Fibroblast of skin of right quadriceps (primary cell): ENCODE measurements at regions not wholly inside any gene's neighbourhood (a gene's known extent, or its start where the extent isn't known, plus 50 kb on each side); places are given as distances from the start of the nearest gene placed in this dataset.
A peak's percentile ranks its signal among the peaks of the same experiment; 100 is the strongest.
"Not testable (repeated sequence)": the region's sequence is repeated elsewhere in the genome, so short reads cannot be mapped to it uniquely, and the experiment has no call there.

Experiments
- DNase-seq: peaks from one replicate; pipeline ENCODE4 v3.0.0-alpha.2; 2013

DNA sequence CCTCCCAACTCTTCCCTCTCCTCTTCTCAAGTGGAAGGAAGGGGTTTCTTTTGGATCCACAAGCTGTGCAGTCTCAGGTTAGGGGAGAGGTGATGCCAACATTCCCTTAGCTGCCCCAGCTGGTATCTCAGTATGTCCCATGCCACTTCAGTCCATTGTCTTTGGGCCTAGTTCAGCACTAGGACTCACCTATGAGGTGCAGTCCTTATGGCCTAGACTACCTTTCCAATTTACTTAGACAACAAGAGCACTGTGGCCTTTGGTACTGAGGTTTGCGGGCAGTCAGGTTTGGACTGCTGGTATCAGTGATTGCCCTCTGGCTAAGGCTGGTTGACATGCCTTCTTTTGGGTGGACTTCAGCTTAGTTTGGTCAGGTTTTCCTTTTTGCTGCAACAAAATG is 159.9 kb downstream of the POTEH start:
- DNase-seq = not testable (repeated sequence)

DNA sequence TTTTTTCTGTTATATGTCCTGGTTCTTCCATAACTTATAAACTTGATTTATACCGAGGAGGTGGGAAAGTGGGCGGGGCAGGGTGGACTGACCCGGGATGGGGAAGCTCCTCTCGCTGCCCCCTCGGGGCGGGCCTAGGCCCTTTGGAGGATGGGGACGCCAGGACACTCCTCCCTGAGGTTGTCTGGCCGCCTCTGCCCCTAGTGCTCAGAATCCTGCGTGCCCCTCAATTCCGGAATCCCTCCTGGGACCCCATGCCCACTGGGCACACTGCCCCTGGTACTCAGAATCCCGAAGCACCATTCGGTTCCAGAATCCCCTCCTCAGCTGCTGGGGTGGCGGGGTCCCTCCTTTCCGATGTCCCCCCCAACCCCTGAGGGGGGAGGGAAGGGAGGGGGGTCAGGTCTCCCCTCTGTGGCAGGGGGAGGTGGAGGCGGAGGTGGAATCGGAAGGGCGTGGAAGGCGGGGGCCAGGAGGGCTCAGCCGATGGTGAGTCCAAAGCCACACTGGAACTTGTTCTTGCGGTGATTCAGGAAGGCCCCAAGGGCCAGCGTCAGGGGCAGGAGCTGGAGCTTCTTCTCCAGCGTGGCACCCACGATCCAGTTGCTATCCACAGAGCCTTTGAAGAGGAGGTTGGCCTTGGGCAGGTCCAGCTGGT is 164.0 kb downstream of the POTEH start:
- not testable (repeated sequence) for DNase-seq

DNA sequence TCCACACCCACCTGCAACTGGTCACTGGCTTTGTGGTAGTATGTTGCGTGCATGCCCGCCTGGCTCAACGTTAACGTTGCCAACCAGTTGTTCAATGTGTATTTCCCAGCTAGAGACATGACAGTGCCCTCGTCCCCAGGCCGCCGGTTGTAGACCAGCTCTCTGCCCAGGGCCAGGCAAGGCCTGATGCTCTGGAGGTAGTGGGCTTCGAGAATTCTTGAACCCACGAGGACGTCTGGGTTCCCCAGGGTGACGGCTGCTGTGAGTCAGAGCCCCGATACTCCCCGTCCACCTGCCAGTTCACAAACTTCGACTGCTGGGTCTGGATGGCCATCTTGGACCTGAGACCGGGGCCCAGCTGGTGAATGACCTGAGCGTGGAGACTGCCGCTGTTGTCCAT is 164.6 kb downstream of the POTEH start:
- peak; percentile 0 for DNase-seq

DNA sequence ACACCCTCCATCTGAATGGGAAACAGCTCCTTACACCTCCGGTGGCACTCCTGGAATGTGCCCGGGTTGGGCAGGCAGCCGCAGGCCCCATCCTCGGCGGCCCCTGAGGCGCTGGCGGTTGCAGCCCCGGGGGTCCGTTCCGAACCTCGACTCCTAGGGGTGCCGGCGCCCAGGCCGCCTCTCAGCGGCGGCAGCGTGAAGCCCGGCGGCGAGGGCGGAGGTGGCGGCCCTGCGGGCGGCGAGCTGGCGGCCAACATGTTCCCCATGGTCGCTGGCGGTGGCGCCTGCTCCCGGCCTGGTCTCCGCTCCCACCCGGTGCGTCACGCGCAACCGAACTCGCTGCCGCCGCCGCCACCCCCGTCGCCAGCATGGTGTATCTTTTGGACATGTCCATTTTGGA is 165.2 kb downstream of the POTEH start:
- not testable (repeated sequence) for DNase-seq

DNA sequence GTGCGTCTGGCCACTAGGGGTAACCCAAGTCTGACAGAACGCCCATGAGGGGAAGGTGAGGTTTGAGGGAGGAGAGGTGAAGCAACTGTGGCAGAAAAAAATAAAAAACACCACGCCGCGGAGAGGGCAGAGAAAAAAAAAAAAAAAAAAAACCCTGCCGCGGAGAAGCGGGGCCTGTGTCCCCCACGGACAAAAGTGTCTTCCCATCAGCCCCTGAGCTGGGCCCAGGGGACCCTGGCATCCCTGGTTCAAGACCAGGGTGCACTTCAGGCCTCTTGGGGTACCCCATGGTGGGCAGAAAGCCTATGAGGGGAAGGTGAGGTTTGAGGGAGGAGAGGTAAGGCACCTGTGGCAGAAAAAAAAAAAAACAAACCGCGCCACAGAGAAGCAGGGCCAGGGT is 191.1 kb downstream of the POTEH start:
- DNase-seq = not testable (repeated sequence)

DNA sequence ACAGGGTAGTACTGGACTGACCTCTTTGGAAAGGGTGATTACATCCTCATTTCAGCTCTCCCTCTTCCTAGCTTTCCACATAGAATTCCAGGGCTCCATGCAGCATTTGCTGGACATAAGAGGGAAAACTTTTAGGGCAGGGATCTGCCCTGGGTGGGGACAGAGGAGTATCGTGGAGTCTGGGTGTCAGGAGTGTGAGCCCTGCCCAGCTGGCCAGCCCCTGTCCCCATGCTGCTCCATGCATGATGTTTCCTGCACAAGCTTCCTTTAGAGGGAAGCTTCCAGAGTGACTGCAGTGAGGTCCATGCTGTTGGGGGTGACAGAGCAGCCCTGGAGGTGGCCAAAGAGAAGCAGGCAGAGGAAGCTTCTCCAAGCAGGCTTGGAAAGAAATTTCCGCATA is 214.5 kb downstream of the POTEH start:
- DNase-seq = not testable (repeated sequence)

DNA sequence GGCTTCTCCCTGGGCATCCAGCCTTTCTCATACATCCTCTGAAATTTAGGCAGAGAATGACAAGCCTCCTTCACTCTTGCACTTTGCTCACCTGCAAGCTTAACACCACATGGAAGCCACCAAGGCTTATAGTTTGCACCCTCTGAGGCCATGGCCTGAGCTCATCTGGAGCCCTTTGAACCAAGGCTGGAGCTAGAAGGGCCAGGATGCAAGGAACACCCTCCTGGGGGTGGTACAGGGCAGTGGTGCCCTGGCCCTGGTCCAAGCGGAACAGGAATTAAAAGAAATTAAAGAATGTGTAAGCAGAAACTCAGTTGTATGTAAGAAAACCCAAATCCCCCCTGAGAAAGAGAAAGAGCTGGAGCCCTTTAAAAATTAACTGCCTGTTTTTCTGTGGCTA is 221.9 kb downstream of the POTEH start:
- DNase-seq = not testable (repeated sequence)

DNA sequence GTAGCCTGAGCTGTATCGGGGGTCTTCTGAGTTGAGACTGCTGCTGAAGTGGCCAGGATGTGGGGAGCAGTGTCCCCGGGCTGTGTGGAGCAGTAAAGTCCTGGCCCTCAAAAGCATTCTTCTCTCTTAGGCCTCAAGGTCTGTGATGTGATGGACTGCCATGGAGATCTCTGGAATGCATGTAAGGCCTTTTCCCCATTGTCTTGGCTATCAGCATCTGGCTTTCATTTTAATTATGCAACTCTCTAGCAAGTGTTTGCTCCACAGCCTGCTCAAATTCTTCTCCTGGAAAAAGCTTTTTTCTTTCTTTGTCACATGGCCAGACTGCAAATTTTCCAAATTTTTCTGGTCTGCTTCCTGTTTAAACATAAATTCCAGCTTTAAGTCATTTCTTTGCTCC is 229.3 kb downstream of the POTEH start:
- DNase-seq = not testable (repeated sequence)

DNA sequence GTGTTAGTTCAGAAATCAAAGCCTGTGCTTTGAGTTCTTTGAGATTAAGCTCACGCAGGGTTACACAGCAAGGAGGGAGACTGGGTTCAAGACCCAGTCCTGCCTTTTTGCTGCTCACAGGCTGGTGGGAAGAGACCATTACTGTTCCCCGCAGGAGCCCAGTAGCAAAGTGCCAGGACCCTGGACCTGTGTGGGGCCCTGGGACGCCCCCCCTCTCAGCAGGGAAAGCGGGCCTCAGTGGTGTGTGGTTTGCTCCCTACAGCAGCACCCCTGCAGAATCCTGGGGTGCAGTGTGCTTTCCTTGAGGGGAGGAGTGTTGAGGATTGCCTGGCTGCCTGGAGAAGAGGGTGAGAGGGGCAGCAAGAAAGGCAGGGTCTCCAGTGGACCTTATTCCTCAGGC is 231.1 kb downstream of the POTEH start:
- DNase-seq = not testable (repeated sequence)

DNA sequence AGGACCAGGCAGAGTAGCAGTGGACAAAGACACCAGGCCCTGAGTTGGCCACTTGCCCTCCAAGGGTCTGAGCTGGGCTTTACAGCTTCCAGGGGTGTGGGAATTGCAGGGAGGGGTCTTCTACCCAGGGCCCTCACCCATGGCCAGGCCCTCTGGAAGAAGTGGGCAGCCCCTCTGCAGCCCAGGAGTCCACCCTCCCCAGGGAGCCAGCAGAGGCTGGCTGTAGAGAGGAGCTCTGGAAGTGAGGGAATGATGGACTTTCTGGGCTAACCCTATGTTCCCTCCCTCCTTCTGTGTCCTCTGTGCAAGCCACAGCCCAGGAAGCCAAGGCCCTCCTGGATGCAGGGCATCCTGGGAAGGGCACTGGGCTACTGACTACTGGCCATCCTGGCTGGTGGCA is 232.3 kb downstream of the POTEH start:
- DNase-seq = not testable (repeated sequence)

DNA sequence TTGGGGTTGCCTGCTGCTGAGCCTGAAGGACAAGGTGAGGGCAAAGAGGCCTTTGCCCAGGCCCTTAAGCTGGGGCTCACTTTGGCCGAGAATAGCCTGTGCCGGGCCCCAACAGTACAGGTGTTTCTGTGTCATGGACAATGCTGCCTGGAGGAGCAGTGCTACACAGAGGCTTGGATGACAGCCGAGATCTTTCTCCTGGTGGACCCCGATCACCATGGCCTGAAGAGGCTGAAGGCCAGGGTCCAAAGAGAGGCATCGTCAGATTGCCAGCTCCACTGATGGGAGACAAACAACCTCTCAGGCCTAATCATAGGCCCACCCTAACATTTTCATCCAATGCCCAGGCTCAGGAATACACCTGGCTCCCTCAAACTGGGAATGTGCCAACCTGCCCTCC is 232.8 kb downstream of the POTEH start:
- not testable (repeated sequence) for DNase-seq

DNA sequence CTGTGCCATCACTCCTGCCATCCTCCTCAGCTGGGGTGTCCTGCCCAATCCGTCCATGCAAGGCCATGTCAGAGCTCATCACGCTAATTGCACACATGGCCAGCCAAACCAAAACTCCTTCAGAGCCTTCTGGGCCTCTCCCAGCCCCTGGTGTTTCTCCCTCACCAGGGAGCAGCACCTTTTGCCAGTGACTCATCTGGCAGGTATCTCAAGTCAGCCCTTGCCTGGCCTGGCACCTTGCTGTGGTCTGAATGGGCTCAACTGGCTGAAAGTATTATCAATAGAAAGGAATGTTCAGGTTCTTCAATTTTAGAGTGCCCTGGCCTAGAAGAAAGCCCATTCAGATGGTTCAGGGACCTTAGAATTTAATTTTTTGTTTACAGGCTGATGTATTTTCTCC is 235.0 kb downstream of the POTEH start:
- DNase-seq = not testable (repeated sequence)

DNA sequence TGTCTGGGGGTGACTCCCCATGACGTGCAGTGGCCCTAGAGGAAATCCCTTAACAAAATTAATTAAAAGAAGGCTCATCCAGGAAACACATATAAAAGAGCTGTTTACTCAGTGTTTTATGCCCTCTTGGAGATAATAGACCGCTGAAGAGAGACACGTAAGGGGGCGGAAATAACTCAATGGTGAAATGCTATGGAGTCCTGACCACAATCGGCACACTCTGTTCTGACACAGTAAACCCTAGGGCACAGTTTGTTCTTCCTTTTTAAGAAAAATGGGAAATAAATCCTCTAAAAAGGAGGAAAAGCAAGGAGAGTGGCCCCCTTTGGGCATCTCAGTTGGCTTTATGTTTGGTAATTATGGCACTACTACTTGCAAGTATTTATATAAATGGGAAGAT is 237.3 kb downstream of the POTEH start:
- not testable (repeated sequence) for DNase-seq
